HG03439 (cell line): ENCODE measurements at regions not wholly inside any gene's neighbourhood (a gene's known extent, or its start where the extent isn't known, plus 50 kb on each side); places are given as distances from the start of the nearest gene placed in this dataset.

Experiments
- ATAC-seq: cut with Tn5 transposase; IDR thresholded peaks from one replicate; pipeline ENCODE4 v1.9.1; 2021; ENCODE audit warnings: mild to moderate bottlenecking, moderate library complexity; ENCODE audit not compliant: unreplicated experiment

DNA sequence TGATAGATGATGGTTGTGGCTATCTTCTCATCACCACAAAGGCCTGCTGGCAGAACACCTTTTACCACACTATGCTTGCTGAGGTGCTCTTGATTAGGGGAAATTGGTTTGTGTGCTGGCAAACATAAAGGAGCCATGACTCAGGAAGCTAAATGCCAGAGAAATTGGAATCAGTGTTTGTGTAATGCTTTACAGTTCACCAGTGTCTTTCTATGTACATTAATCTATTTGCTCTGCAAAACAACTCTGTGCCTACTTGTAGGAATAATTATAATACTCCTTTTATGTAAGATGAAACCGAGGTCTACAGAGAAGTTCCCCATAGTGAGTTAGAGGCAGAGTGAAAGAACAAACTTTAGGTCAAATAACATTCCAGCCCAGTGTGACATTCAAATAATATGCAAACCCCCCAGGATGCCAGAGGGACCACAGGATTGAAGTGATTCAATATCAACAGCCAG, 390.5 kb upstream of the HTR2A start:
- no peak for ATAC-seq

DNA sequence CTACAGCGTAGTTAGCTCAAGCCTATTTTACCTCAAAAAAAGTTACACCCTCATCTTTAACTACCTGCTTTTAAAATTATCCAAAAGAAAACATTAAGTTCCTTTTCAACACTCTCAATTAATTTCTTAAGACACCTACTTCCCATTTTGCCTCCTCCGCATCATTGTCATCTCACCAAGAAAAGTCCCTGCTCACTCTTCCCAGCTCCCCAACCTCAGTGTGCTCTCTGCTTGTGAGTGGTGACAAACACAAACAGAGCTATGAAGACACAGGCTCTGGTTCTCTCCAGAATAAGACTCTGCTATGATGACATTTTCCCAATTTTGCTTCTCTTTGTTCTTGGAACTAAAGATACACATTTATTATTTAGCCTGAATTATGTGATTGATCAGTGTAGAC, 385.1 kb upstream of the HTR2A start:
- ATAC-seq = no peak

GRCh38 chr13:47279920-47280319, 383.1 kb upstream of the HTR2A start:
- no peak for ATAC-seq

GRCh38 chr13:47277774-47278173, 380.9 kb upstream of the HTR2A start:
- no peak for ATAC-seq

DNA sequence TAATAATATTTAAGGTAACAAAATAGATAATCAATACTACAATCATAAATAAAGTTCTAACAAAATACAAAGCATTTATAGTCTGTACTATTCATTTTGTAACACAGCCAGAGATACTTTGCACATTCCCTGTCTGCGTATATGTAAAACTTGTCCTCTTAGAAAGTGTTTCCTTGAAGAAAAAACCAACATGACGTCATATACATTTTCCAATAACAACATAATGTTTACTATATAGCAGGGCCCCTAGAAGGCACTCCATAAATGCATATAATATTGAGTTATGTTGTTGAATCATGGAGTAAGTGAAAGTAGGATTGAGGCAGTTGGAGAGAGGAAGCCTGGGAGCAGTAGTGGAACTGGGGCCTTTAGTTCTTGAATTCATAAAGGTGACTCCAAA, 371.4 kb upstream of the HTR2A start:
- no peak for ATAC-seq

DNA sequence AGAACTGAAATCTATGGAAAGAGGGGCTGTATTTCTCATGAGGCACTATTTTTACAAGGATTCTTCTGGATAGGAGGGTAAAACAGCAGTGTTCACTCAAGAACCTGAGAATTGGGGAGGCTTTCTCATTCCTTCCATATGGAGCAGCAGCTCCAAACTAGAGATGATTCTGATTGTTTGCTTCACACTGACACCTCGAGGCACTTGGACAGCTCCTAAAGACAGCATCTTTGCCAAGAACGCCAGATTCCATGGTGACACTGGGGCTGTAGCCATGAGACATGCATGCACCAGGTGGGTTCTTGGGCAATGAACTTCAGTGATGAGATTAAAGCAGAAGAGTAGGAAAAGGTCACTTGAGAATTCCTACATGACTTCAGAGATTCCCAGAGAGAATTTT, 361.5 kb upstream of the HTR2A start:
- ATAC-seq = no peak

DNA sequence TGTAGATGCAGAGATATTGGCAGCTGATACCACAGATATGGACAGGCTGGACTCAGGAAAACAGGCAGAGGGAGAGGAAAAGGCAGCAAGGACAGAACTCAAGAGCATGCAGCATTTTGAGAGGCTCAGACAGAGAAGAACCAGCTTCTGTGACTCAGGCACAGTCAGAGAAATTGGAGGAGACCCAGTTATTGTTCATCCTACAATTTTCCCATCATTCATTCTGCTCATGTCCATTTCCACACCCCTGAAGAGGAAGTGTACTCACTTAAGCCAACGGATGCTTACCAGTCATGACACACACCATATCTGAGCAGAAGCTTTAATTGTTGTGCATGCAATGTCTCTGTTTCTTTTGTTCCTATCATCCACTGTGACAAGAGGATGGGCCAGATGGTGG, 359.8 kb upstream of the HTR2A start:
- ATAC-seq = no peak

DNA sequence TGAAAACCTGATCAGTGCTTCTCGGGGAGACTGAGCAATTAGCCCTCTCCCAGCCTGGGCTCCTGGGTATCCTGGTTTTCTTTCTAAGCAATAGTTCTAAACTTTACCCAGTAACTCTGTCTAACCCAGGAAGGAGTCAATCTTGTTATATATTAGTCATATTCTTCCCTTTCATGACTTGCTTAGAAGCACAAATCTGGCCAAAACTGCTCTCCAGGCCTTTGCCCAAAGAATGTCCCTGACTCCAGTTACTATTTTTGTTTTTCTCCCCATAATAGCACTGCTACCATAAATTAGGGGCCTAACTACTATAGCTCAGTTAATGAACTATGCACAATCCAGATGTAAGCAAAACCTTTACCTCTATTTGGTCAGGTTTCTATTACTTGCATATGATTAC, 355.8 kb upstream of the HTR2A start:
- no peak for ATAC-seq

GRCh38 chr13:47251771-47252170, 354.9 kb upstream of the HTR2A start:
- no peak for ATAC-seq

DNA sequence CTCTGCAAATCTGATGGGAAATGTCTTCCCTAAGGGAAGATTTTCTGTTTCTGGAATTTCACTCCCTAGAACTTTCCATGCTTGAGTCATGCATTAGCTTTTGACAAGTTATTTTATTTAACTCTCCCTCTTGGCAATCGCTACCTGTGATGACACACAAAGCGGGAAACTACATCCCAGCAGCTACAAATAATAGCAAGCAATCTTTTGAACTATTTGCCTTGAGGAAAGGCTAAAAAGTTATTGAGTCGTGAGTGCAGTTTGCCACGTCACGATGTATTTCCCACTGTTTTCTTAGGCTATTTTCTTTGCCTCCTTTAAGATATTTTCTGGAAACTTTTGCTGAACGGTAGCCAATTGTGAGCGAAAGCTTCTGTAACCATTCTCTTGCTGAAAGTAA, 353.3 kb upstream of the HTR2A start:
- no peak for ATAC-seq

GRCh38 chr13:47249266-47249665, 352.4 kb upstream of the HTR2A start:
- ATAC-seq = no peak

- no peak for ATAC-seq
These were observed 344.6 kb upstream of the HTR2A start for GRCh38 chr13:47241446-47241845.

GRCh38 chr13:47239025-47239424, 342.2 kb upstream of the HTR2A start:
- ATAC-seq = no peak

DNA sequence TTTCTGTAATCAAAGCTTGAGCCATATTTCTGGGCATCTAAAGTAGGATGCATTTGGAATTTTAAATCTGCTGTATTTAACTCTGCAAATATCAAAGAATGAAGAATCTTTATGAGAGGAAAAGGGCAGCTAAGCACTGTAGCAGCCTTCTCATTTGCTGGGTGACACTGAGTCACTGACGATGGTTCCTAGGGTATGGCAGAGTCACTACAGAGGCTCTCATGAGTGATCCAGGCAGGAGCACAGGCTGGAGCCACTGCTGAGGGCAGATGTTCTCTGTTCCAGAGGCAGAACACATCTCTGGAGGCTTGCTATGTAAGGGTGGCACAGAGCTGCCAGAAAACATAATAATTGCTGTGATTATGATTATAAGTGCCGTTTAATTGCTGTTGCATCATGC, 340.7 kb upstream of the HTR2A start:
- ATAC-seq = no peak

DNA sequence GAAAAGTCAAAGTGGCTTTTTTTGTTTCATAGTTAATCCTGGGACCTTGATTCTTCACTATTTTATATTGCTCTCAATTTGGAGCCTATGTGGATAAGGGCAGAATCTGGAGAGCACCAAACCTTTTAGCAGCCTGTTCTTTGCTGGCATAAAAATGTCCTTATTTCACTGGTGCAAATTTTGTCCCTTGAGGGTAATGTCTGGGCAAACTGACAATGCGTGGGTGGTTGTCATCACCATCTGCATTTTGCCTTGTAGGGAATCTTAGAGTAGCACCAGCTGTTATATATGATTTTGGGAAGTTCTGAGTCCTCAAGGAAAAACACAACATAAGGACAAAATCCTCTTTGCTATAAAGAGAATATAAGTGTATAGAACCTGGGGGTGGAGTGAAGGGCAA, 336.9 kb upstream of the HTR2A start:
- no peak for ATAC-seq

DNA sequence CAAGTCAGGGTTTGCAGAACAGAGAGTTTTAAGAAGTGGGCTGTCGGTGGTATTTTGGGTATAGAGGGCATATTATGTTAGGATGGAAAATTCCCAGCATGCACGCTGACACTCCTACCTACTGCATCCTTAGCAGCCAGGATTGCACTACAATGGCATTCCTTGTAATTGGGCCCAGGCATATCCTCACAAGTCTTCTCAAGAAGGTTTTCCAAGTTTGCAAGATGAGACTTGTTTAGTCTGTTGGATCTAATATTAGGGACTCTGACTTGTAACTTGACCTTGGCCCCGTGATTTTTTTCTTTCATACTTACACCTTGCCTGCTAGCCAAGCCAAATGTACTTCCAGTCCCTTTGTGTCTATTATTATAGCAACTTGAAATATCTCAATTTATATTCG, 335.7 kb upstream of the HTR2A start:
- no peak for ATAC-seq

DNA sequence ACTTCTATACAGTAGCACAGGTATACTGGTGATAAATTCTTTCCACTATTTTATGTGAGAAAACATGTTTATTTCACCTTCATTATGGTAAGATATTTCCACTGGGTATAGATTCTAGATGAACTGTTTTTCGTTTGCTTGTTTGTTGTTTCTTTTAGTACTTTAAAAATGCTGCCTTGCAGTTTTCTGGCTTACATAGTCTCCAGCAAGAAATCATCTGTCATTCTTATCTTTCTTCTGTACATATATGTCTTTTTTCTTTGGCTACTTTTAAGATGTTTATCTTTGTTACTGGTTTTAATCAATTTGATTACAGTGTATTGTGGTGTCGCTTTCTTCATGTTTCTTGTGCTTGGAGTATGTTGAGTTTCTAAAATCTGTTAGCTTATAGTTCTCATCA, 333.3 kb upstream of the HTR2A start:
- ATAC-seq = no peak

- ATAC-seq = no peak
These were observed 329.7 kb upstream of the HTR2A start for GRCh38 chr13:47226516-47226915.

DNA sequence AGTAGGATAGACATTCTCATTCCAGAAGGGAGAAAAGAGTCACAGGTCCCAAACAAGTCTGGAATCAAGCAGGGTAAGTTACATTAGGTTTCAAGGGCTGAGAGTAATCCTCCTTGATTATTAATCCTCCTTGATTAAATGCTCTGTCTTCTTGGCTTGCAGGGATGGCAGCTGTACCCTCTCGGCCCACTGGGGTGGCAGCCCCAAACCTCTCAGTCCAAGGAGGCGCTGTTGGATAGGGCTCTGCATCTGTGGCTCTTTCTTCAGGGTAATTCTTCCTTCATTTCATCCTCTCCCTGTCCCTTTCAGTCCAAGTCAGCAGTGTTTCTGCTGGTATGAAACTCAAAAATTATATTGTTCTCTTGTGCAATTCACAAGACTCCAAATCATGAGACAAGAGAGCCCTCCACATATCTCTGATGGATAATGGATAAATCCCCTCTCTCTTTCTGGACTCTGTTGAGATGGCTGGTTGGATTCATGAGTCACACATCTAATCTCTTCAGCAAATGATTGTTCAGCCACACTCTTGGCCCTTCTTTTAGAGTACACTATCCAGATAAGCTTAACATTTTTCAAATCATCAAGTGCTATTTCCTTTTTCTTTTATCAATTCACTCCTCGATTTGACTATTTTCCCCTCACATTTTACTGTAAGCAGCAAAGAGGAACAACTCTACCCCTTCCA, 323.7 kb upstream of the HTR2A start:
- ATAC-seq = no peak

DNA sequence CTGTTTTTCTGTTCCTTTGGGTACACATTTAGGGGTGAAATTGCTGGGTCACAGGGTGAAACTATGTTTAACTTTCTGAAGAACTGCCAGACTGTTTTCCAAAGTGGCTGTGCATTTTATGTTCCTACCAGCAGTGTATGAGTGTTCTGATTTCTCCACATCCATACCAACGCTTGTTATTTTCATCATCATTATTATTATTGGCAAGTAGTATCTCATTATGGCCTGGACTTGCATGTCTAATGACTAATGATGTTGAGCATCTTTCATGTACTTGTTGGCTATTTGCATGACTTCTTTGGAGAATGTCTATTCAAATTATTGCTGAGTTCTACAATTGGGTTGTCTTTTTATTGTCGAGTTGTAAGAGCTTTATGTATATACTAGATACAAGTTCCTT, 321.8 kb upstream of the HTR2A start:
- no peak for ATAC-seq

DNA sequence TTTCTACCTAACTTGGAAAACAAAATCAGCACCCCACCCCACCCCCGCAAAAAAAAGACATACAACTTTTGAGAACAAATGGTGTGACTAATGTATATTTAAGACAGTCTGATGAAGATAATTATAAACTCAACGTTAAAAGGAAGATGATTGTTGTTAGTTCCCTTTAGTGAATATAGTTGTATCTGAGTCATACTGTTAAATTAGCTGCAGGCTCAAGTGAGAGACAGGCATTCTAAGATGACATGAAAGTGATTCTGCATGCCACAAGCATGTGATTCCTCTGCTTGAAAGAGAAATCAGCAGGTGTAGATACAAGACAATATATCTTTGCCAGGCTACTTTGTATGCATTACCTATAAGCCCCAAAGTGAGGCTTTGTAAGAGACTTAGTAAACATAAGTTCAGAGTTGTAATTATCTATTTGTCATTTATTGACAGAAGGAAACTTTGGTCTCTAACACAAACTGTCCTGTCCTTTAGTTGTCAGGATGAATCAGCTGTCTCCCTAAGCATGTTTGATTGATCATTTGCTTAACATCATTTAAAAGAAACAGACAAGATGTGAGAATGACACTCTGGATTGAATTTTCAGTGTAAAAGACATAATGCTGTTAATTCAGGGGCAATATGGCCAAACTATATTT, 319.4 kb upstream of the HTR2A start:
- ATAC-seq = no peak

DNA sequence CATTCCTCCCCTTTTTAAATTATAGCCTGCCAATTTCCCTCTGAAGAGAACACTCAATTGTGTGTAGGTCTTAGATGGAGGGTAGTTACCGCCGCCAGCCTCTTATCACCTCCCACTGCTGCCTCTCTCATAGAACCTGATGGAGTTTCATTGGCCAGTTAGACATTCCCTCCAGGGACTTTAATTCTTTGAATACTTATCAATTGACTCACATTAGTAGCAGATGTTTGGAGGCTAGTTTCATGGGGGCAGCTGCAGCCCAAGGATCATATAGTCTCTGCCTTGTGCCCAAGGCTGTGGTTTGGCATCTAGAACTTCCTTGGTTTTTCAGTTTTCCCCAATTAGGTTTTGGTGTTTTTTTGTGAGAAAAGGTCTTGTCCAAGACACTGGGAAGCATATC, 318.9 kb upstream of the HTR2A start:
- no peak for ATAC-seq

DNA sequence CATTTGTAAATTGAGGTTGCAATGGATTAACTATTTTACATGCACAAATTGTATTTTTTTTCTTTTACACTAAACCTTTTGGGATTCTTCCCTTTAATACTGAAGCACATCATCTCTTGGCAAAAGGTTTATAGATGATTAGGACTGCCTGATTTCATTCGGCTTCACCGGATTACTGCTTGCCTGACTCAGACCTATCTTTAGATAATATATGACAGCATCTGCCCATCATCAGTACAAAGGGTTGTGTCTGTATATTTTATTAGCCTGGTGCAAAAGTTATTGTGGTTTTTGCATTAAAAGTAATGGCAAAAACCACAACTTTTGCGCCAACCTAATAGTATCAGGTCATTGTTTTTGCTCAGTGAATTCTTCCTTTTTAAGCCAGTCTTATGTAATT, 316.2 kb upstream of the HTR2A start:
- ATAC-seq = no peak
